SHP77 (cell line): ENCODE measurements at regions not wholly inside any gene's neighbourhood (a gene's known extent, or its start where the extent isn't known, plus 50 kb on each side); places are given as distances from the start of the nearest gene placed in this dataset.
"Not testable (repeated sequence)": the region's sequence is repeated elsewhere in the genome, so short reads cannot be mapped to it uniquely, and the experiment has no call there.

ENCODE experiments used
- DNase-seq, 2 experiments: peaks; one replicate each; lab custom pipeline; 2025; lab: John Stamatoyannopoulos, UW

- DNase-seq = no peak
Observed at GRCh38 chr10:8691498-8692017, 637.1 kb downstream of the GATA3 start.

- not testable (repeated sequence) for DNase-seq
Observed at GRCh38 chr10:8693635-8694034, 639.1 kb downstream of the GATA3 start.

GRCh38 chr10:8696746-8697145 is 642.3 kb downstream of the GATA3 start:
- DNase-seq = no peak

GRCh38 chr10:8700689-8701088 is 646.2 kb downstream of the GATA3 start:
- no peak for DNase-seq

GRCh38 chr10:8702181-8702580 is 647.7 kb downstream of the GATA3 start:
- no peak for DNase-seq

GRCh38 chr10:8705415-8705814 is 650.9 kb downstream of the GATA3 start:
- no peak for DNase-seq

- no peak for DNase-seq
Observed at GRCh38 chr10:8712656-8713055, 658.2 kb downstream of the GATA3 start.

- no peak for DNase-seq
Observed at GRCh38 chr10:8719971-8720370, 665.5 kb downstream of the GATA3 start.

- DNase-seq = no peak
Observed at GRCh38 chr10:8721650-8722049, 667.2 kb downstream of the GATA3 start.

GRCh38 chr10:8722835-8723234 is 668.3 kb downstream of the GATA3 start:
- DNase-seq = no peak

- DNase-seq = no peak
Observed at GRCh38 chr10:8725343-8725742, 670.9 kb downstream of the GATA3 start.

GRCh38 chr10:8726084-8726778 is 671.7 kb downstream of the GATA3 start:
- no peak for DNase-seq

- DNase-seq = no peak
Observed at GRCh38 chr10:8726779-8727084, 672.2 kb downstream of the GATA3 start.

GRCh38 chr10:8731121-8732095 is 676.9 kb downstream of the GATA3 start:
- no peak for DNase-seq

- no peak for DNase-seq
Observed at GRCh38 chr10:8738987-8739386, 684.5 kb downstream of the GATA3 start.

- DNase-seq = no peak
Observed at GRCh38 chr10:8752146-8752843, 697.8 kb downstream of the GATA3 start.

GRCh38 chr10:8758029-8758428 is 703.5 kb downstream of the GATA3 start:
- DNase-seq = no peak

- DNase-seq = no peak
Observed at GRCh38 chr10:8766899-8767298, 712.4 kb downstream of the GATA3 start.

GRCh38 chr10:8767591-8767990 is 713.1 kb downstream of the GATA3 start:
- no peak for DNase-seq

- no peak for DNase-seq
Observed at GRCh38 chr10:8768341-8768740, 713.9 kb downstream of the GATA3 start.

GRCh38 chr10:8768852-8769251 is 714.4 kb downstream of the GATA3 start:
- DNase-seq = no peak

- DNase-seq = no peak
Observed at GRCh38 chr10:8776926-8777622, 722.6 kb downstream of the GATA3 start.
